GM18508 (cell line): ENCODE measurements at regions not wholly inside any gene's neighbourhood (a gene's known extent, or its start where the extent isn't known, plus 50 kb on each side); places are given as distances from the start of the nearest gene placed in this dataset.
"Not testable (repeated sequence)": the region's sequence is repeated elsewhere in the genome, so short reads cannot be mapped to it uniquely, and the experiment has no call there.

ENCODE experiments used
- ATAC-seq: cut with Tn5 transposase; IDR thresholded peaks from one replicate; pipeline ENCODE4 v1.9.1; 2021; ENCODE audit warnings: moderate number of reproducible peaks; ENCODE audit not compliant: insufficient read depth, unreplicated experiment

DNA sequence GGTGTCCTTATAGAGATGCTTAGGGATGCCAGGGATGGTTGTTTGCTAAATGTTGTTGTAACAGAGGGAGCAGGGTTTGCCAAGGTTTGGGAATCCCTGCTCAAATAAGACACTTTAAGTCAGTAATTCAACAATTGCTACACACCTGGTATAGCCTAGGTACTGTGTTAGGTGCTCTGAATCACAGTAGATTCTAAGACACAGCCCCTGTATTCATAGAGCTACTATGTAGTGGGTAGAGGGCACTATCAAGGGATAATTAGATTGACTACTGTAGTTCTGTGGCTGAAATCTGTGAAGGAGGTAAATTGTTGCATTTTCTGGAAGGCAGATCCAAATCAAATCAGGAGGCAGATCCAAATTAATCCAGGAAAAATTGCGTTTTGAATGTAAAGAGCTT lies 149.2 kb downstream of the C12orf75 start:
- no peak for ATAC-seq

DNA sequence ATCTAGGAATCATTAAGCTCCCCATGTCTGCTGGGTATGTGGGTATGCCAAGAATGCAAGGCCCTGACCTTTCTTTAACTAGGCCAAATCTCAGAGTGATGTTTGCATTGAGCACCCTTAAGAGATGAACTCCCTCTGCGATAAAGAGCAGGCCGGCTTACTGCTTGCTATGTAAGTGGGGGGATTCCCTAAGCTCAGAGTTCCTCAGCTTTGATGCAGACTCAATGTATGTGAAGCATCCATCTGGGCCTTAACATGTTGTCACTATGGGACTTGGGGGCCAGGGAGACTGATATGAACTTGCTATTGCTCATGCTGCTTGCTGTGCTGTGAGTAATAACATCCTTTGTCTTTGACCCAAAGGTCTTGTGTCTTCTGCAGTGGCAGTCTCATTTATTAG lies 149.7 kb downstream of the C12orf75 start:
- no peak for ATAC-seq

DNA sequence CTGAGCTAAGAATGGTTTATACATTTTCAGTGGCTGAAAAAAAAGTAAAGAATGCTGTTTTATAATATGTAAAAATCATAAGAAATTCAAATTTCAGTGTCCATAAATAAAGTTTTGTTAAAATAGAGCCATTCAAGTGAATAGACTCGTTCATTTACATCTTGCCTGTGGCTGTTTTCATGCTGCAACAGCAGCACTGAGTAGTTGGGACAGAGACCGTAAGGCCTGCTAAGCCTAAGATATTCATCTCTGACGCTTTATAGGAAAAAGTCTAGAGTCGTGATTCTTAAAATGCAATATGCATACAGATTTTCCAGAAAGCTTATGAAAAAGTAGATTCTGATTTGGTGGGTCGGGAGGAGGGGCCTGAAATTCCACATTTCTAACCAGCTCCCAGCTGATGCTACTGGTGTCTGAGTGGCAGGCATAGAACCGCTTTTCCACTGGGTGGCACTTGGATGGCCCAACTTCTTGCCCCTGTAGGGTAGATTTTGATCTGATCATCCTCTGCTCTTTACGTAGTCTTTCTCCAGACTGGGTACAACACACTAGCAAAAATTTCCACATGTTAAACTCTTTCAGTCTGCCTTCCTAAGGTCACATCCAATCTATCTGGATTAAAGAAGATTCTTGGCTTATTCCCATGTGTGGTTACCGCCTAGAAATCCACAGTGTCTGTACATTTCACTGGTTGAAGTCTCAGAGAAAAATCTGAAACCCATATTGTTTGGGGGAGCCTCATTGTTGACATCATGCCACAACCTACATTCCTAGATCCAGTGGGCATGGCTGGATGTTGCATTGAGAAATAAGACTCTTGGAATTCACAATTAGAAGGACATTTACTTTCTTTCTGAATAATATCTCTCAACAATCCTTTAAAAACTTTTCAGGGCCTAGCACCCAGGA lies 151.2 kb downstream of the C12orf75 start:
- no peak for ATAC-seq

DNA sequence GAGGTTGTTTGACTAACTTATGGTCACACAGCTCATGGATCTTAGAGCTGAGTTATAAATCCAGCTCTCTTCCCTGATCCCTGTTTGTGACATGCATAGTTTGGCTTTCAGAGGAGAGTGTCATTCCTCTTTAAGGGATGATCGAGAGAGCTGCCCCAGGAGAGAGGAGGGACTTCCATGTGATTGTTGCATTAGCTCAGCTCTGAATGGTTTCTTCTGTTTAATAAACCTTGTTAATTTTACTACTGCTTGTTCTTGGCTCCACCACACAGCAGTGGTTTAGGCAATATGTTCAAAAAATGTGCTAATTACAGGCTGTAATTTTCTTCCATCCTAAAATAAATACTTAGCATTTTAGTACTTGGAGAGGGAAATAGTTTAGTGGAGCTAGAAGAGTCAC lies 152.5 kb downstream of the C12orf75 start:
- no peak for ATAC-seq

DNA sequence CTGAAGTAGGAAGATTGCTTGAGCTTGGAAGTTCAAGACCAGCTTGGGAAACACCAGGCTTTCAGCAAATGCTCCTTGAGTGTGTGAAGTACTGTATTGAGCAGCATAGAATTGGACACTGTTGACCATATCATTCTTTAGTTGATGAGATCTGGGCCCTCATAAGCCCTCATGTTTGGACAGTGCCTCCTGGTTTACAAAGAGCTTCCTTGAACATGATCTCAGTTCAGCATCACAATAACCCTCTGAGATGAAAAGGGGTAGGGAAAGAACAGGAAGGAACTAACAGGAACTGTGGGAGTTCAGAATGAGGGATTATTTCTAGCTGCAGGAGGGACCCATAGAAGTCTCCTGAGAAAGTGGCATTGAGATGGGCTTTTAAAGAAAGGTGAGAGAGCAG lies 153.2 kb downstream of the C12orf75 start:
- no peak for ATAC-seq

DNA sequence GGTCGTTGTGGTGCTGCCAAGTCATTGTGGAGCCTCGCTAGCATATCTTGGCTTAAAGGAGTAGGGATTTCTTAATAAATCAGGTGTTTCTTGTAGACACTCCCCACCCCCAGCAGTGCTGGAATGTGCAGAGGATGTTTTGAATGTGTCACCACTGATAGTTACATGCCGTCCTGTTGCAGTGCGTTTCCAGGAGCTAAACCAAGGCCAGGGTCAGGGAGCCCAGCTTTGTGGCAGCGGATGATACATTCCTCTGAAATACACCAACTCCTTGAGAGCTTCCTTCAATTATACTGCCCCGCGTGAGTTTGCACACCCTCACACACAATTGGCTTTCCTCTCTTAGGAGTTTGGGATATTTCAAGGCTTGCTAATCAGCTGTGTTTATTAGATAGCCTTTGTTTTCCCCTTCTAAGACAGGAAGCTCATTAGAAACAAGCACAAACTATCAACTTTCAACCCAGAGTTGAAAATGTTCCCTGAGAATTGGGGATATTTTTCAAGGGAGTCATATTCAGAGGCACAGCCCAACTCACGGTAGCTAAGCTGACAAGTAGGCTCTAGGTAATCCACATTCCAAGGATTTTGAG lies 154.9 kb downstream of the C12orf75 start:
- no peak for ATAC-seq

DNA sequence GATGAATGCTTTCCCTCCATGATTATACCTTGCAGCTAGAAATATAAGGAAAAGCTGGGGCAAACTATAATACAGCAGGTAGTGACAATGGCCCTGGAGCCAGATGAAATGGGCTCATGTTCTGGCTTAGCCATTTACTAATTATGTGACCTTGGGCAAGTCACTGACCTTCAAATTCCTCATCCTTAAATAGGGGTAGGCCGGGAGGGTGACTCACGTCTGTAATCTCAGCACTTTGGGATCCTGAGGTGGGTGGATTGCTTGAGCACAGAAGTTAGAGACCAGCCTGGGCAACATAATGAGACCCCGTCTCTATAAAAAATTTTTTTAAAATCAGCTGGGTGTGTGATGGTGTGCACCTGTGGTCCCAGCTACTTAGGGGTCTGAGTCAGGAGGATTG lies 155.4 kb downstream of the C12orf75 start:
- ATAC-seq = no peak

DNA sequence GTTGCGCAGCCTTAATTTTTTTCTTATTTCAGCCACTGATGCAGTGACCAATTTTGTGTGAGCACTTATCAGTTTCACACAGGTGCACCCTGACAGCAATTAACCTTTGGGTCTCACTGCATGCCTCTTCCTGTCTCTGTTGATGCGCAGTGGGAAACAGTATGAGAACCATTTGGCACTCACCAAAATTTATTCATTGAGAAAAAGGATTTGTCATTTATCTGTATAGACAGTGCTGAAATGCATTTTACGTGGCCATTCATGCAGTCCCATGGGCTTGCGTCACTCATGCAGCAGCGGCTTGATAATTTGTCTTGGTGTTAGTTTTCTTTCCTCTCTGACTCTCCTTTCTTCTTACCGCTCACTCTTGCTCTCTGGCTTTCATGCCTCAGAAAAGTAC lies 157.5 kb downstream of the C12orf75 start:
- ATAC-seq = no peak

DNA sequence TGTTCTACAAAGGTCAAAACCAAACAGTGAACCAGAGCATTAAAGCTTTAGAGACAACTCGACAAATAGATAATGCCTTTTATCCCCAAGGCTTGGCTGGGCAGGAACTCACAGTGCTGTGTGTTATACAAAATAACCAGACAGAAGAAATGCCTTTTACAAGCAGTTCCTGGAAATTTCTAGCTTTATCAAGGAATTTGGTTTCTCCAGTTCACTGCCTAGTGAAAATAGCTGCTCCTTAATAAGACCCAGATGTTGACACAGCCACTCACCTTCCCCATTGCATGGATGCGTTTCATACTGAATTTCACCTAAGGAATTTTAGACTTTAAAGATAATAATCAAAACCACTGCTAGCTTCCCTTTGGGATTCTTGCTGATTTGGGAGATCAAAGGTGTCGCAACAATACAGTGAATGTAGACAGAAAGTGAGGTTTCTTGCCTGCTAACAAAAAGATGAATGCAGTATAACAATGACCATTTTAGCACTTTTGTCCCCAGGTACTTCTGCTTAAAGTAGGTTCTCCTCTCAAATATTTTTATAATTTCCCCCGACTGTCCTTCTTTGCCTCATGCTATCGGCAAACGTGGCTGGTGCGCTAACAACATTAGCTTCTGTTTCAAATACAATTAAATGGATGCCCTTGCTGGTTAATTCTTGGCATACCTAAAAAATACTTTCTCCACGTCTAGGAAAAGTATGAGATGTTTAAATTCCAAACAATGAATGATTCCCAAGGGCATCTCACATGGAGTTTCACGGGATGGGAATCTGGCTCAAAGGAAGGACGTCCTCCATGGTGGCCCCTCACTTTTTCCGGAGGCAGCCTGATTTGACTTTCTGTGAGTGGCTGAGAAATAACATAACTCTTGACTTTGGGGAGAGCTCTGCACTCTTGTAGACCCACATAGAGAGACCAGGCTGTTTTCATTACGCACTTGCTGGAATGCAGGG lies 162.4 kb downstream of the C12orf75 start:
- no peak for ATAC-seq

DNA sequence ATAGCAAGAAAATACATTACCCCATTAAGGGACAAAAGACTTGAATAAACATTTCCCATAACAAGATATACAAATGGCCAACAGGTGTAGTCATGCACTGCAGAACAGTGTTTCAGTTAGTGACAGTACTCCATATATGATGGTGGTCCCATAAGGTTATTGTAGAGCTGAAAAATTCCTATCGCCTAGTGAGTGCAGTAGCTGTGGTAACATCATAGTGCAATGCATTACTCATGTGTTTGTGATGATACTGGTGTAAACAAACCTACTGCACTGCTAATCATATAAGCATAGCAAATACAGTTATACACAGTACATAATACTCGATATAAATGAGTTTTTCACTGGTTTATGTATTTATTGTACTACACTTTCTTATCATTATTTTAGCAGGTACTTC lies 168.7 kb downstream of the C12orf75 start:
- ATAC-seq = no peak

DNA sequence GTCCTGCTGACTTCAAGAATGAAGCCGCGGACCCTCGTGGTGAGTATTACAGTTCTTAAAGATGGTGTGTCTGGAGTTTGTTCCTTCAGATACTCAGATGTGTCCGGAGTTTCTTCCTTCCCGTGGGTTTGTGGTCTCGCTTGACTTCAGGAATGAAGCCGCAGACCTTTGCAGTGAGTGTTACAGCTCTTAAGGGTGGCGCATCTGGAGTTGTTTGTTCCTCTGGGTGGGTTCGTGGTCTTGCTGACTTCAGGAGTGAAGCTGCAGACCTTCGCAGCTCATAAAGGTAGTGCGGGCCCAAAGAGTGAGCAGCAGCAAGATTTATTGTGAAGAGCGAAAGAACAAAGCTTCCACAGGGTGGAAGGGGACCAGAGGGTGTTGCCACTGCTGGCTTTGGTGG lies 170.2 kb downstream of the C12orf75 start:
- ATAC-seq = not testable (repeated sequence)

DNA sequence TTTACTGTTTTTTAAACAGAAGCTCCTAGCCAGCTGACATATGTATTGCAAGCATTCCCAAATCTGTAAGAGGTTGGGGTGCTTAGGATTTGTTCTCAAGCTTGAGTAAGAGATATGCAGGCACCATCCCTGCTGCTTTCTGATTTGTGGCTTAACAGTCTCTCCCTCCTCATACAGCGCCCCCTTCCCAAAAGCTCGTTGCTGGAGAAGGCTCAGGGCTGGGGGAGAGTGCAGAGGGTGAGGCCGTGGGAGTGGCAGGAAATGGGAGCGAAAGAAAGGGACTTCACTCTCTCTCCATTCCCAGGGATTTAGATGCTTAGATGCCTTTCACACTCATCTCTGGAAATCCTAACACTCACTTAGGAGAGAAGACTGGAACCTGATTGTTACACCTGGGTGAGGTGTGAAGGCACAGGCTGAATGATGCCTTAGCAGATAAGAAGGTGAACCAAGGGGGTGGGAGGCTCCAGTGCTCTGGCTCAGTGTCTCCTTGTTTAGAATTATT lies 172.0 kb downstream of the C12orf75 start:
- no peak for ATAC-seq

DNA sequence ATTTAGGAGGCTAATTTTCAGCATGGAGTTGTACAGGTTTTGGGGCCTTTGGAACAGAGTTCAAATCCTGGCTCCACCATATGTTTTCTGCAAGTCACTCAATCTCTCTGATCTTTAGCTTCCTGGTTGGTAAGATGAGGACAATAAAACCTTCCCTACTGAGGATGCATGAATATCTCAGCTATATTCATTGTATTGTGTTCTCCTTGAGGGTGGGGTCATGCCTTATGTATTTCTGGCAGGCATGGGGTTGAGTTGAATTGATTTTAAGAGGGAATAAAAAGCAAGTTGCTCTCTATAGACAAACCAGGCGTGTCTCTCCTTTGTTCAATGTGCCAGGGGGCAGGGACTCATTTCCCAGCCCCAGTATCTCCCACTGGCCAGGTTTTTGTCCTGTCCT lies 173.1 kb downstream of the C12orf75 start:
- ATAC-seq = no peak

DNA sequence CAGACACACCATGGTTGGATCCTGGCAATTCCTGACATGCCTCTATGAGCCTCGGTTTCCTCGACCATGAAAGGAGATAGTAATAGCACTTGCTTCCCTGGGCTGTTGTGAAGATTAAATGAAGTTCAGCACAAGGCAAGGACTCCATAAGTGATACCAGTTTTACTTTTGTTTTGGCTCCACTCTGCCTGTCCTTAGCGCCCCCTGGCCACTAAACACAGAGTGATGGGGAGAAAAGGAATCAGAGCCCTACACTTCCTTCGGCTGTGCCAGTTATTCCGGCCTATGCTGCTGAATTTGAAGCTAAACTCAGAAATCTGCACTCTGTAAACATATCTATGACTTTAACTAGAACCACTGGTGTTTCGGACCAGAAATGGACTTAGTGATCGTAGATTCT lies 173.8 kb downstream of the C12orf75 start:
- no peak for ATAC-seq

DNA sequence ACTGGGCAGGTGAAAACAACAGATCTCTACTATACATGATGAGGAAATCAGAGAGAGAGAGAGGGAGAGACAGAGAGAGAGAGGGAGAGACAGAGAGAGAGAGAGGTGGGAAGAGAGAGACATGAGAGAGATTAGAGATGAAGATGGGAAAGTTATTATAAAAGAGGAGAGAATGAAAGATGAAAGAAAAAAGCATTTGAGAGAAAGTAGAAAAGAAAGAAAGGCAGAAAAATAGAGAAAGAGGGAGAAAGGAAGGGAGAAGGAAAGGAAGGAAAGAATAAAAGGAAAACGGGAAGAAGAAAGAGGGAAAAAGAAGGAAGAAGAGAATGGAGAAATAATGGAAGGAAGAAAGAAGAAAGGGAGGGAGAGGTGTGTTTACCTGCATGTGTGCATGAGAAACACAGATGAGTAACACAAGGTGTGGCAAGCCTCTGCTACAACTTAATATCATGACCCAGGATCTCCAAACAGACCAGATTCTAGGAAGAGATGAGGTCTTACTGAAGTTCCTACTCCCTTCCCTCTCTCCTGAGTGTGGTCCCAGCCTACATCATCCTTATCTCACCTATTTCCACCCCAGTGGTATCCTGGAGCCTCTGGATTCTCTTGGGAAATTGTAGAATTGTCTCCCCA lies 176.3 kb downstream of the C12orf75 start:
- ATAC-seq = no peak

DNA sequence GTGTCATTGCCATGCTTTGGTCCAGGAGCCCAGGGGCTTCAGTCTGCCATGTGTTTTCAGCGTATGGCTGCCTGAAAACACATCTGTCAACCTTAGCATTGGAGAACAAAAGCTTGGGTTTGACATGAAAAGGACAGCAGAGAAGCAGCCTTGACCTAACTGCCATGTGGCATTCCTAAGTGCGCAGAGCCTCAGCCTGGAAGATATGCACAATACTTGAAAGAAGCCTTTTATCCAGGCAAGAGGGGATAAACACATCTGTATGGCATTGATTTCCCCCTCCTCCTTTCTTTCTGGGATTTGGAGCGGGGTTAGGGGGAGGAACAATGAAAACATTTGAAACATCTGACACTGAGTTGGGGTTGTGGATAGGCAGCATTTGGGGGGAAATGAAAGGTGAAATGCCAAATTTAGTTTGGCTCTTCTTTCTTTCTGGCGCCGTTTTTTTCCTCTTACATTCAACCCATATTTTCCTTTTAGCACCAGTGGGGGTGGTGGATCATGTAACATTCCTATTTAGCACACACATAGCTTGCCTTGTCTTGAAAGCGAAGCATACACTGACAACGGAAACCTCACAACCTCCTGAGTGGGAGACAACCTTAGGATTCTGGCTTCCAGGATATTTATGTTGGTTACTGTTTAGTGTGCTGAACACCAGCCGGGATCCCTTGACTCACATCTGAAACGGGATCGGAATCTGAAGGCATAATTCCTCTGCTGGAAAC lies 177.0 kb downstream of the C12orf75 start:
- ATAC-seq = no peak

DNA sequence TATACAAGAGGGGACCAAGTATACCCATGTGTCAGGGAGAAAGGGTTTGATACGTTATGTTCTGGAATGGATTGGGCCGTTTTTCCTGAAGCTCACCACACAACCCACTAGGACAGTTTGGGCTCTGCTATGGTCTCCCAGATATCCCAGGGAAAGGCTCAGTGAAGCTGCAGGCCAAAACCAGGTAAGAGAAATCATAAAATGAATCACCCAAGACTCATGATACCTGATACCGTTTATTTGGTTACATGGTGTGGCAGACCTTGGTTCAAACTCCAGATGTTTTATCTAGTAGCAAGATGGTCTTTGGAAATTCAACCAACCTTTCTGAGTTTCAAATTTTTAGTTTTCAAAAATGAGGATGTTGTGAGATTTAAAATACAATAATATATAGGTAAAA lies 177.6 kb downstream of the C12orf75 start:
- no peak for ATAC-seq

DNA sequence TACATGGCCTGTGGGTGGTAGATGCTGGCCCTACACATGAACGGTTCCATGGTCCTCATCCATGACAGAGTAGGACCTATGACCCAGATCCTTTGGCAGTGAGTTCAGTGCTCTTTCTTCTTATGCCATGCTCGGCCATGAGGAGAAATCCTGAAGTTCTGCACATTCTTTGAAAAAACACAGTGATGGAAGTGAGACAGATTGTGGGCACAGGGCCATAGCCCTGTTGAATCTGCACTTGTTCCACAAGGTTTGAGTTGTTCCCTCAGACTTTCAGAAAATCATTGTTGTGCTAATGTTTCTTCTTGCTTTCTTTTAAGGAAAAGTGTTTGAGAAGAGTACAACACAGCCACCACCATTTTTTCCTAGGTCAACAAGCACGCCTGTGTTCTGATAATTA lies 180.0 kb downstream of the C12orf75 start:
- ATAC-seq = no peak

DNA sequence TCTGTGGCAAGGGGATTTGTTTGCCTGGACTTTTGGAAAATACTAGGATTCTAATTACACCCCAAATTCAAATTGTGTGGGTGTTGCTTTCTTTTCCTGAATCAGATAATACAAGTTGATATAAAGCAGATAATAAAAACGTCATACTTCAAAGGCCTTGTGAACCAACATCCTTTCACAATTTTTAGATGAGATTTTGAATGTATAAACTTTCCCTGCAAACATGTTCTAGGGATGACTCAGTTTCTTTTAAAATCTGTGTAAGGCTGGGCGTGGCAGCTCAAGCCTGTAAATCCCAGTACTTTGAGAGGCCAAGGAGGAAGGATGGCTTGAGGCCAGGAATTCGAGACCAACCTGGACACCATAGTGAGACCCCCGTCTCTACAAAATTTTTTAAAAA lies 182.4 kb downstream of the C12orf75 start:
- ATAC-seq = not testable (repeated sequence)
